PC-9 (cell line): ENCODE measurements at regions not wholly inside any gene's neighbourhood (a gene's known extent, or its start where the extent isn't known, plus 50 kb on each side); places are given as distances from the start of the nearest gene placed in this dataset.
A peak's percentile ranks its signal among the peaks of the same experiment; 100 is the strongest.

ENCODE experiments used
- BruUV-seq: library from RNA; stranded (reverse); fragments of 400-500 nt; replicated peaks from 2 replicates; lab custom pipeline; 2021; lab: Mats Ljungman, UMichigan
- CTCF ChIA-PET: fragments of 300-600 bp; sonication (Branson Sonifier 250); formaldehyde crosslinking; loops from one replicate; lab custom pipeline; 2022; ENCODE audit warnings: antibody characterized with exemption; lab: Charles Lee
- POLR2A ChIA-PET: fragments of 300-600 bp; sonication (Branson Sonifier 250); formaldehyde crosslinking; loops from one replicate; lab custom pipeline; 2022; ENCODE audit warnings: antibody characterized with exemption; ENCODE audit not compliant: unreplicated experiment; lab: Charles Lee
- DNase-seq, 2 experiments: peaks; one replicate each; pipeline versions ENCODE4 v3.0.0 to v3.0.0-alpha.2; 2015 to 2022; ENCODE audit warnings: mixed read lengths in 1 of 2
- H2AFZ ChIP-seq: fragments of 200-600 bp; sonication (generic); 2 replicates; pipeline ENCODE4 v1.8.1; 2017; ENCODE audit warnings: antibody characterized with exemption
- H3F3A ChIP-seq: fragments of 200-600 bp; sonication (generic); 2 replicates; pipeline ENCODE4 v1.8.1; 2017; ENCODE audit warnings: antibody characterized with exemption, mild to moderate bottlenecking, low read depth; ENCODE audit not compliant: insufficient read depth
- H3K27ac ChIP-seq: fragments of 200-600 bp; sonication (generic); 2 replicates; pipeline ENCODE4 v1.6.1; 2016; ENCODE audit warnings: mixed run types
- H3K27me3 ChIP-seq: fragments of 200-600 bp; sonication (generic); 2 replicates; pipeline ENCODE4 v1.6.1; 2016; ENCODE audit warnings: low read depth, mixed run types; ENCODE audit not compliant: insufficient read depth
- H3K36me3 ChIP-seq: fragments of 200-600 bp; sonication (generic); 2 replicates; pipeline ENCODE4 v1.6.1; 2016; ENCODE audit warnings: low read depth, mixed run types
- H3K4me1 ChIP-seq: fragments of 200-600 bp; sonication (generic); replicated peaks from 2 replicates; pipeline ENCODE4 v1.6.1; 2016; ENCODE audit warnings: mixed run types; ENCODE audit not compliant: insufficient read depth
- H3K4me2 ChIP-seq: fragments of 200-600 bp; sonication (generic); 2 replicates; pipeline ENCODE4 v1.6.1; 2017; ENCODE audit warnings: mixed run types
- H3K4me3 ChIP-seq: fragments of 200-600 bp; sonication (generic); 2 replicates; pipeline ENCODE4 v1.6.1; 2016; ENCODE audit warnings: mixed run types
- H3K79me2 ChIP-seq: fragments of 200-600 bp; sonication (generic); 2 replicates; pipeline ENCODE4 v1.6.1; 2017; ENCODE audit warnings: low read depth, mixed run types
- H3K9me2 ChIP-seq: fragments of 200-600 bp; sonication (generic); 2 replicates; pipeline ENCODE4 v1.8.1; 2017; ENCODE audit warnings: mild to moderate bottlenecking; ENCODE audit not compliant: insufficient read depth
- H3K9me3 ChIP-seq: fragments of 200-600 bp; sonication (generic); 2 replicates; pipeline ENCODE4 v1.8.1; 2016; ENCODE audit warnings: low read depth; ENCODE audit not compliant: insufficient read depth
- H4K20me1 ChIP-seq: fragments of 200-600 bp; sonication (generic); 2 replicates; pipeline ENCODE4 v1.8.1; 2017; ENCODE audit not compliant: insufficient read depth
- CTCF ChIP-seq: fragments of 200-600 bp; sonication (generic); conservative IDR thresholded peaks from 2 replicates; pipeline ENCODE4 v1.6.1; 2017; ENCODE audit warnings: mixed run types, antibody characterized with exemption, mild to moderate bottlenecking, moderate library complexity
- EZH2 ChIP-seq: fragments of 200-600 bp; sonication (generic); IDR thresholded peaks from 2 replicates; pipeline ENCODE4 v1.8.0; 2017; ENCODE audit warnings: antibody characterized with exemption, low read depth
- intact Hi-C: fragments of 100-400 bp; cut with micrococcal nuclease; formaldehyde crosslinking; loops from one replicate; pipeline ENCODE4 v1.10.0; 2022; ENCODE audit not compliant: unreplicated experiment

GRCh38 chr10:117617086-117617485 lies 74.5 kb downstream of the EMX2 start:
- Histone ChIP-seq H4K20me1 (no peaks in the 10 kb centered on the region), H3K4me2 (peak overlapping the region; percentile 29; the same call in 1 of the 2 replicates), H3K9me2 (no peaks in the 10 kb centered on the region), H3F3A (no peaks in the 10 kb centered on the region), H2AFZ (no peak overlapping the region), H3K27ac (no peak overlapping the region), H3K4me1 (0 out of 2 replicates have a peak, but pooled peaks cover 4% of the 10 kb centered on the region), H3K9me3 (no peaks in the 10 kb centered on the region), H3K27me3 (peaks cover 5% of the 10 kb centered on the region; the same call in 1 of the 2 replicates), H3K79me2 (no peaks in the 10 kb centered on the region), H3K4me3 (no peak overlapping the region), H3K36me3 (no peaks in the 10 kb centered on the region)
- intact Hi-C loops = no loop called here
- TF ChIP-seq CTCF (no peak), EZH2 (no peak)
- POLR2A ChIA-PET = no interaction called here
- no TSS peak for BruUV-seq
- CTCF ChIA-PET = no interaction called here
- peak in 1 of 2 experiments; percentile 54 for DNase-seq

- H3K9me2 ChIP-seq = no peaks in the 10 kb centered on the region
- no peak overlapping the region for H3K4me2 ChIP-seq
- no peaks in the 10 kb centered on the region for H3F3A ChIP-seq
- H3K4me3 ChIP-seq = no peak overlapping the region
- no peaks in the 10 kb centered on the region for H3K36me3 ChIP-seq
- no peak overlapping the region for H3K27ac ChIP-seq
- ChIA-PET POLR2A (no interaction called here), CTCF (no interaction called here)
- no peak for DNase-seq
- no peak overlapping the region for H2AFZ ChIP-seq
- no peaks in the 10 kb centered on the region for H3K9me3 ChIP-seq
- H3K27me3 ChIP-seq = peaks cover 5% of the 10 kb centered on the region; the same call in 1 of the 2 replicates
- TF ChIP-seq CTCF = no peak
- no peak for TF ChIP-seq EZH2
- no peaks in the 10 kb centered on the region for H3K79me2 ChIP-seq
- H4K20me1 ChIP-seq = no peaks in the 10 kb centered on the region
- no TSS peak for BruUV-seq
- intact Hi-C loops = no loop called here
- H3K4me1 ChIP-seq = 0 out of 2 replicates have a peak, but pooled peaks cover 4% of the 10 kb centered on the region
Measured at GRCh38 chr10:117617659-117618058, 75.1 kb downstream of the EMX2 start.

- H3K4me1 ChIP-seq = 0 out of 2 replicates have a peak, but pooled peaks cover 4% of the 10 kb centered on the region
- DNase-seq = no peak
- H3K4me3 ChIP-seq = no peak overlapping the region
- BruUV-seq = no TSS peak
- H3K4me2 ChIP-seq = no peak overlapping the region
- no peak overlapping the region for H2AFZ ChIP-seq
- ChIA-PET CTCF (no interaction called here), POLR2A (no interaction called here)
- no peaks in the 10 kb centered on the region for H3K79me2 ChIP-seq
- no peaks in the 10 kb centered on the region for H4K20me1 ChIP-seq
- H3K9me3 ChIP-seq = no peaks in the 10 kb centered on the region
- intact Hi-C loops = no loop called here
- no peaks in the 10 kb centered on the region for H3K36me3 ChIP-seq
- no peaks in the 10 kb centered on the region for H3K9me2 ChIP-seq
- TF ChIP-seq EZH2 = no peak
- TF ChIP-seq CTCF = no peak
- peaks cover 5% of the 10 kb centered on the region; the same call in 1 of the 2 replicates for H3K27me3 ChIP-seq
- no peaks in the 10 kb centered on the region for H3F3A ChIP-seq
- no peak overlapping the region for H3K27ac ChIP-seq
Measured at GRCh38 chr10:117619223-117619622, 76.7 kb downstream of the EMX2 start.
